Heart right ventricle (tissue), 16 donors: ENCODE measurements at regions not wholly inside any gene's neighbourhood (a gene's known extent, or its start where the extent isn't known, plus 50 kb on each side); places are given as distances from the start of the nearest gene placed in this dataset.

Source experiments
- ATAC-seq, 8 donors: fragments of 200-7000 bp; cut with Tn5 transposase; one replicate each; pipeline ENCODE4 v1.9.1; 2020; ENCODE audit warnings: mild to moderate bottlenecking in 8 of 8, moderate library complexity in 8 of 8, moderate number of reproducible peaks in 1 of 8
- DNase-seq, 2 donors: peaks; one replicate each; pipeline ENCODE4 v3.0.0-alpha.2; 2020
- H3K27ac ChIP-seq, 10 donors: fragments of 200-600 bp; sonication (generic) in 2 of 10; one replicate each; pipeline versions ENCODE4 v1.5.0 to v1.8.0; 2020 to 2022; ENCODE audit warnings: mild to moderate bottlenecking in 3 of 10
- H3K27me3 ChIP-seq, 7 donors: fragments of 200-600 bp; one replicate each; pipeline ENCODE4 v1.8.0; 2021 to 2022; ENCODE audit warnings: mild to moderate bottlenecking in 2 of 7
- H3K36me3 ChIP-seq, 9 donors: fragments of 200-600 bp; sonication (generic) in 1 of 9; one replicate each; pipeline versions ENCODE4 v1.5.0 to v1.8.0; 2020 to 2022; ENCODE audit warnings: mild to moderate bottlenecking in 2 of 9
- H3K4me1 ChIP-seq, 9 donors: fragments of 200-600 bp; sonication (generic) in 1 of 9; one replicate each; pipeline versions ENCODE4 v1.5.0 to v1.8.0; 2020 to 2022; ENCODE audit warnings: mild to moderate bottlenecking in 4 of 9
- H3K4me3 ChIP-seq, 10 donors: fragments of 200-600 bp; sonication (generic) in 2 of 10; one replicate each; pipeline versions ENCODE4 v1.5.0 to v1.8.0; 2020 to 2022; ENCODE audit warnings: mild to moderate bottlenecking in 7 of 10, moderate library complexity in 2 of 10
- H3K9me3 ChIP-seq, 11 donors: fragments of 200-600 bp in 10 of 11; sonication (generic) in 2 of 11; one replicate each; pipeline versions ENCODE4 v1.5.0 to v1.8.0; 2013 to 2022; ENCODE audit warnings: mild to moderate bottlenecking in 2 of 11, control low read depth in 1 of 11, moderate library complexity in 1 of 11
- WGBS, 2 donors: extraction: QIAGEN DNeasy Blood & Tissue Kit; methylation state at CpG; one replicate each; pipeline ENCODE4 v1.1.7; 2013; ENCODE audit warnings: inconsistent platforms in 1 of 2; 5-methylcytosine and 5-hydroxymethylcytosine counted together
- intact Hi-C, 10 donors: fragments of 100-400 bp; cut with DNase I; formaldehyde crosslinking; loops; one replicate each; pipeline versions ENCODE4 v1.11.1 to v1.14.2; 2022
- TF ChIP-seq, protein P1 (sequence below), 9 donors: fragments of 200-600 bp; sonication (generic) in 2 of 9; IDR thresholded peaks; one replicate each; pipeline versions ENCODE4 v1.5.0 to v1.8.0; 2021 to 2022; ENCODE audit warnings: antibody characterized with exemption in 9 of 9, mild to moderate bottlenecking in 5 of 9, moderate library complexity in 1 of 9
- donor health status: Arrhythmogenic right ventricular cardiomyopathy.
- donor health status: ischemic (EF 13 %, LVEDD 7.1; RV severe dilation, severe dysfunction).
- donor health status: healthy with polysubstance abuse.
- donor health status: DM: no; HTN: yes; CAD: no.
- donor health status: DM: no; HTN: no; CAD: no.
- donor health status: ischemic (EF 25% LVEDD 6.9; RV normal size, moderate dysfunction).
- donor health status: ischemic (EF 25% LVEDD 5.7; RV mildly dilated, moderate dysfunction).
- donor health status: healthy.
- donor health status: DM: yes; HTN: yes; CAD: no.
- donor health status: Ischemic cardiomyopathy.
- donor health status: ischemic (EF 35%, LVEDD 5.7; RV mildly dilated, moderate dysfunction).
- donor health status: nonischemic (EF 11% LVEDD 7.7; RV severe dilation, severe dysfunction).
- donor health status: DM: yes; HTN: yes; CAD: no.
- donor health status: PGD.
- donor health status: ischemic (EF 29% LVEDD 5.4; RV normal size, mild dysfunction).
- donor health status: nonischemic (EF 23%, LVEDD 6.1; RV moderate dilation, normal function).

DNA sequence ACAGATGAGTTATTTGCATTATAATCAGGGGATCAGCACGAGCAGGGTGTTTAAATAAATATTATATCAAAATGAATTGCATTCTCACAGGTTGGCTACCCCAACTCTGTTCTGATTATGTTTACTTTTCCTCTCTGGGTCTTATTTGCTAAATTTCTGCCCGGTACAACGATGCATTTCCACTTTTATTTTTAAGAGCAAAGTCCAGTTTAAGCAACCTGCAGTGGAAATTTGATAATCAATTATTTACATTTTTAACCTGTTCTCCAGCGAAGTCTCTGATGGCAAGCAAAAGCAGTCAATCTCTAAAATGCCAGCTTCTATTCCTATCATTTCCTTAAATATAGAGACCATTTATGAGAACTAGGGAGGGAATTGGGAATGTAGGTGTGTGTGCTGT, 966.6 kb upstream of the SOX11 start:
- no peaks in the 10 kb centered on the region for H3K36me3 ChIP-seq
- H3K27me3 ChIP-seq: peaks cover 0 to 9% (median 0%) of the 10 kb centered on the region in 7 donors
- intact Hi-C loops: no loop called here
- DNase-seq: no peak
- no peak overlapping the region for H3K4me3 ChIP-seq
- H3K9me3 ChIP-seq: peaks cover 0 to 4% (median 0%) of the 10 kb centered on the region in 11 donors
- TF ChIP-seq, protein P1, sequence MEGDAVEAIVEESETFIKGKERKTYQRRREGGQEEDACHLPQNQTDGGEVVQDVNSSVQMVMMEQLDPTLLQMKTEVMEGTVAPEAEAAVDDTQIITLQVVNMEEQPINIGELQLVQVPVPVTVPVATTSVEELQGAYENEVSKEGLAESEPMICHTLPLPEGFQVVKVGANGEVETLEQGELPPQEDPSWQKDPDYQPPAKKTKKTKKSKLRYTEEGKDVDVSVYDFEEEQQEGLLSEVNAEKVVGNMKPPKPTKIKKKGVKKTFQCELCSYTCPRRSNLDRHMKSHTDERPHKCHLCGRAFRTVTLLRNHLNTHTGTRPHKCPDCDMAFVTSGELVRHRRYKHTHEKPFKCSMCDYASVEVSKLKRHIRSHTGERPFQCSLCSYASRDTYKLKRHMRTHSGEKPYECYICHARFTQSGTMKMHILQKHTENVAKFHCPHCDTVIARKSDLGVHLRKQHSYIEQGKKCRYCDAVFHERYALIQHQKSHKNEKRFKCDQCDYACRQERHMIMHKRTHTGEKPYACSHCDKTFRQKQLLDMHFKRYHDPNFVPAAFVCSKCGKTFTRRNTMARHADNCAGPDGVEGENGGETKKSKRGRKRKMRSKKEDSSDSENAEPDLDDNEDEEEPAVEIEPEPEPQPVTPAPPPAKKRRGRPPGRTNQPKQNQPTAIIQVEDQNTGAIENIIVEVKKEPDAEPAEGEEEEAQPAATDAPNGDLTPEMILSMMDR (IDR thresholded peaks at IDR 0.05): no peak
- H3K27ac ChIP-seq: no peak overlapping the region
- ATAC-seq: no peak
- no peaks in the 10 kb centered on the region for H3K4me1 ChIP-seq
- WGBS, 2 donors: 78 to 87% methylated on average over 4 of the region's 4 CpGs

DNA sequence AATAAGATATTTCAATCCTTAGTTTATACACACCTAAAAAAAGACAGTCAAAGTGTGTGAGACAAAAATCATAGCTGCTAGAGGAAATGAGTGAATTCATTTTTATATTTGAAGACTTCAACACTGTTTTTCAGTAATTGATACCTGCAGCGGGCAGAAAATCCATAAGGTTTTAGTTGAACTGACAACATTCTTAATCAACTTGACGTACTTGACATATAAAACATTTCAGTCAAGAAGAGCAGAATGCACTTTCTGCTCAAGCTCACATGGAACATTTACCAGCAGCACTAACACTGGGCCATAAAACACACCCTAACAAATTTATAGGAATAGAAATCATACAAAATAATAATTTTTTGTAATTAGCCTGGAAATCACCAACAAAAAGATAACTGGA, 959.6 kb upstream of the SOX11 start:
- no peak overlapping the region for H3K4me3 ChIP-seq
- ATAC-seq (no peak), DNase-seq (no peak)
- H3K4me1 ChIP-seq: no peaks in the 10 kb centered on the region
- intact Hi-C loops: no loop called here
- peaks cover 0 to 5% (median 0%) of the 10 kb centered on the region in 11 donors for H3K9me3 ChIP-seq
- H3K27ac ChIP-seq: no peak overlapping the region
- H3K36me3 ChIP-seq: no peaks in the 10 kb centered on the region
- no peaks in the 10 kb centered on the region for H3K27me3 ChIP-seq
- TF ChIP-seq, protein P1 (IDR thresholded peaks at IDR 0.05): no peak
- 86 to 94% methylated on average over 2 of the region's 2 CpGs for WGBS, 2 donors

DNA sequence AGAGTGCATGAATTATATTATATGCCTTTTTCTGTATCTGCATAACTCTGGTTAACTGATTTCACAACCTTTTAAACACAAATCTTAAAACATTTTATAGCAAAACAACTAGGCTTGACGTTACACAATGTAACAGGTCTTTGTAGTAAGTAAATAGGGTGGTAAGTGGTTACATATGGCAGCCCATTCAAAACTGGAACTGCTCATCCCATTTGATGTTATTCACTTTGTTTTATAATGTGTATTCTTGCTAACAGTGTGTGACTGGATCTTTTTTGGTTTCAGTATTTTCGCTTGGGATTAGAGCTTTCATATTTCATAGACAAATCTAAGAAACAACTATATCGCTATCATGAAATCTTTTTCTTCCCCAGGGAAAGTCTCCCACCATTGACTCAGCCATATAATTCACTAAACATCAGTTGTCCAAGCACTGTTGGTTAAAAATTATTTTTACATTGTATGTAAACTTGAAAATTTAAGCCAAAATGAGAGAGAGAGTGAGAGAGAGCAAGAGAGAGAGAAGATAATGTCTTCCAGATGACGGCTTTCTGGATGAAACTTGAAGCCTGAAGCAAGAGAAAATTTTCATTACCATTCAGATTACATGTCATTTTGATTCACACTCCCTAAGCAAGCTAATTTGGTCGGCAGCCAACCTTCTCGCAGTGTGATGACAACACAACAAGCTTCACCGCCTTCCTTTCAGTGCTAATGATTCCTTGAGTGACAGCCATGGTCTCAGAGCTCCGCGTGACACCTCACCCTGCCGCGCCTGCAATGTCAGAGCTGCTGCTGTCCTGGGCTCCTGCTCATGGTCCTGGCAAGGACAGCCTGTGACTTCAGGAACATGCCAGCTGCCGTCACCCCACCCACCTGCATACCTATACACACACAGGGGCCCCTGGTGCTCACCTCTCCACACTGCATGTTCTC, 946.9 kb upstream of the SOX11 start:
- peaks cover 0 to 14% (median 0%) of the 10 kb centered on the region in 11 donors for H3K9me3 ChIP-seq
- no peaks in the 10 kb centered on the region for H3K4me1 ChIP-seq
- ATAC-seq (no peak), DNase-seq (no peak)
- H3K36me3 ChIP-seq: no peaks in the 10 kb centered on the region
- no peak overlapping the region for H3K4me3 ChIP-seq
- no peak overlapping the region for H3K27ac ChIP-seq
- no peaks in the 10 kb centered on the region for H3K27me3 ChIP-seq
- TF ChIP-seq, protein P1 (IDR thresholded peaks at IDR 0.05): no peak
- intact Hi-C loops: no loop called here
- 33 to 43% methylated on average over 12 of the region's 12 CpGs for WGBS, 2 donors

DNA sequence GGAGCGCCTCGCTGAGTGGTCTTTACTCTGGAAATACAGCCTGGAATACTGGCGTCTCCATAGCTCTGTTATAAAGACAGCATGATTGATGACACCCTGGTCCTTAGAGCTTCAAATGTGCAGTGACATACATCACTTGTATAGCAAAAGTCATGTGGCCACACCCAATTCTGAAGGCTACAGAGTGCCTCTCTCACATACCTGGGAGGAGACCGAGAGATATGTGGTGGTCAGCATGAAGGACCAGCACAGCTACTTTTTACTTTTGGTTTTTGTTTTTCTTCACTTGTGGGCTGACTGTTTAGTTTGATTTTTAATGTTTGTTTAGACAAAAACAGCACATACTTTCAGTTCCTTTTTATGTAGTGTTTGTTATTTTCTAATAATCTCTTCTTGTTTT, 938.5 kb upstream of the SOX11 start:
- Histone ChIP-seq H3K27me3 (peaks cover 0 to 3% (median 0%) of the 10 kb centered on the region in 7 donors), H3K9me3 (peaks cover 0 to 8% (median 0%) of the 10 kb centered on the region in 11 donors), H3K27ac (no peak overlapping the region), H3K36me3 (no peaks in the 10 kb centered on the region), H3K4me3 (no peak overlapping the region), H3K4me1 (no peaks in the 10 kb centered on the region)
- DNase-seq (no peak), ATAC-seq (no peak)
- TF ChIP-seq, protein P1 (IDR thresholded peaks at IDR 0.05): no peak
- WGBS, 2 donors: 87% methylated on average over 4 of the region's 4 CpGs
- intact Hi-C loops: no loop called here
